Type B pancreatic cell (in vitro differentiated cells): ENCODE measurements at regions not wholly inside any gene's neighbourhood (a gene's known extent, or its start where the extent isn't known, plus 50 kb on each side); places are given as distances from the start of the nearest gene placed in this dataset.

ENCODE experiments used
- DNase-seq: peaks from one replicate; pipeline ENCODE4 v3.0.0; 2021; ENCODE audit warnings: mixed read lengths; ENCODE audit not compliant: unreplicated experiment; ENCODE audit errors: extremely low spot score
- H3K27ac Mint-ChIP-seq: 2 replicates; pipeline ENCODE4 v1.8.0; 2021; ENCODE audit warnings: mild to moderate bottlenecking, mixed read lengths
- H3K27me3 Mint-ChIP-seq: 2 replicates; pipeline ENCODE4 v1.8.0; 2021; ENCODE audit warnings: mixed read lengths
- H3K36me3 Mint-ChIP-seq: 2 replicates; pipeline ENCODE4 v1.8.0; 2021; ENCODE audit warnings: mixed read lengths
- H3K4me1 Mint-ChIP-seq: one replicate; pipeline ENCODE4 v1.8.0; 2021; ENCODE audit warnings: mixed read lengths; ENCODE audit not compliant: unreplicated experiment
- H3K4me3 Mint-ChIP-seq: 2 replicates; pipeline ENCODE4 v1.8.0; 2021; ENCODE audit warnings: mild to moderate bottlenecking, mixed read lengths
- H3K9me3 Mint-ChIP-seq: 2 replicates; pipeline ENCODE4 v1.8.0; 2021; ENCODE audit warnings: mixed read lengths
- TF ChIP-seq, protein P1 (sequence below): fragments of 200-600 bp; sonication (generic); conservative IDR thresholded peaks from 2 replicates; pipeline ENCODE4 v1.5.0; 2021; ENCODE audit warnings: antibody characterized with exemption, mild to moderate bottlenecking

DNA sequence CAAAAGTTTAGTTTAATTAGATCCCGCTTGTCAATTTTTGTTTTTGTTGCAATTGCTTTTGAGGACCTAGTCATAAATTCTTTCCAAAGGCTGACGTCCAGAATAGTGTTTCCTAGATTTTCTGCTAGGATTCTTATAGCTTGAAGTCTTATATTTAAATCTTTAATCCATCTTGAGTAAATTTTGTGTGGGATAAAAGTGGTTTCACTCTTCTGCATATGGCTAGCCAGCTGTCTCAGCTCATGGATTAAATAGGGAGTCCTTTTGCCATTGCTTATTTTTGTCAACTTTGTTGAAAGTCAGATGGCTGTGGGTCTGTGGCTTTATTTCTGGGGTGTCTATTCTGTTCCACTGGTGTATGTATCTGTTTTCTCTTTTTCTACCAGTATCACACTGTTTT, 801.3 kb upstream of the ADGRL4 start:
- no peaks in the 10 kb centered on the region for H3K9me3 Mint-ChIP-seq
- no peak for DNase-seq
- TF ChIP-seq, protein P1, sequence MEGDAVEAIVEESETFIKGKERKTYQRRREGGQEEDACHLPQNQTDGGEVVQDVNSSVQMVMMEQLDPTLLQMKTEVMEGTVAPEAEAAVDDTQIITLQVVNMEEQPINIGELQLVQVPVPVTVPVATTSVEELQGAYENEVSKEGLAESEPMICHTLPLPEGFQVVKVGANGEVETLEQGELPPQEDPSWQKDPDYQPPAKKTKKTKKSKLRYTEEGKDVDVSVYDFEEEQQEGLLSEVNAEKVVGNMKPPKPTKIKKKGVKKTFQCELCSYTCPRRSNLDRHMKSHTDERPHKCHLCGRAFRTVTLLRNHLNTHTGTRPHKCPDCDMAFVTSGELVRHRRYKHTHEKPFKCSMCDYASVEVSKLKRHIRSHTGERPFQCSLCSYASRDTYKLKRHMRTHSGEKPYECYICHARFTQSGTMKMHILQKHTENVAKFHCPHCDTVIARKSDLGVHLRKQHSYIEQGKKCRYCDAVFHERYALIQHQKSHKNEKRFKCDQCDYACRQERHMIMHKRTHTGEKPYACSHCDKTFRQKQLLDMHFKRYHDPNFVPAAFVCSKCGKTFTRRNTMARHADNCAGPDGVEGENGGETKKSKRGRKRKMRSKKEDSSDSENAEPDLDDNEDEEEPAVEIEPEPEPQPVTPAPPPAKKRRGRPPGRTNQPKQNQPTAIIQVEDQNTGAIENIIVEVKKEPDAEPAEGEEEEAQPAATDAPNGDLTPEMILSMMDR = no peak
- H3K4me3 Mint-ChIP-seq = no peak overlapping the region
- H3K4me1 Mint-ChIP-seq = peaks cover 3% of the 10 kb centered on the region
- H3K27me3 Mint-ChIP-seq = no peaks in the 10 kb centered on the region
- H3K36me3 Mint-ChIP-seq = no peaks in the 10 kb centered on the region
- no peak overlapping the region for H3K27ac Mint-ChIP-seq

DNA sequence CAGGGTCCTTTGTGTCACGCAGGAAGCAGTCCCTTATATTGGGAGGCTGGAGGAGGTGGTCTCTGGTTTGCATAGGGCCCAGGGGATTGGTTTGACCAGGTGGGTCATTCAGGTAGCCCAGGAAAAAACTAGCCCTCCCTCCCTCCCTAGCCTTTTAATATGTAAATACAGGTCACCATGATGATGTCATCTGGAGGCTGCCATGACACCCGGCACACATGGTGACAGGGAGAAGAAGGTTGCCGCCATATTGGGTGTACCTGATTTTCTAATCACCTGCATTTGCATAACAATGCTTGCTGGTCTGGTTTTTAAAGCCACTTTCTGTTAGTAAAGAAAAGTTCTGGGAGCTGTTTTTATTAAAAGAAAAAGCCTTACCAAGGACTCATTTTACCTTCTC, 791.0 kb upstream of the ADGRL4 start:
- Mint-ChIP-seq H3K4me3 (no peak overlapping the region), H3K4me1 (no peaks in the 10 kb centered on the region), H3K36me3 (no peaks in the 10 kb centered on the region), H3K27ac (no peak overlapping the region), H3K9me3 (no peaks in the 10 kb centered on the region), H3K27me3 (no peaks in the 10 kb centered on the region)
- no peak for DNase-seq
- TF ChIP-seq, protein P1 = no peak

DNA sequence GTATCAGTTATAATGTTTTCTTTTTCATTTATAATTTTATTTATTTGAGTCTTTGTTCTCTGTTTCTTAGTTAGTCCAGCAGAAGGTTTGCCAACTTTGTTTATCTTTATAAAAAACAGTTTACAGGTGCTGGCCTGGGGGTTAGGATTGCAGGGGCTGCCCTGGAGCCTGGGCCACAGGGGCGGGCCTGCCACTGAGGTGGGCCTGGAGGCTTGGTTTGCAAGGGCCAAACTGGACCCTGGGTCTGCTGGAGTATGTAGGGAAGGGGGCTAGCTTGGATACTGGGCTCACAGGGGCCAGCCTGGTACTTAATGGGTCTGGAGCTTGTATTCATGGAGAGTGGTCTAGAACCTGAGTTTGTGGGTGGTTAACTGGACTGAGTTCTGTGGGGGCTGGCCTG, 789.9 kb upstream of the ADGRL4 start:
- H3K27ac Mint-ChIP-seq = no peak overlapping the region
- DNase-seq = no peak
- no peaks in the 10 kb centered on the region for H3K4me1 Mint-ChIP-seq
- H3K36me3 Mint-ChIP-seq = no peaks in the 10 kb centered on the region
- TF ChIP-seq, protein P1 = no peak
- H3K4me3 Mint-ChIP-seq = no peak overlapping the region
- H3K27me3 Mint-ChIP-seq = no peaks in the 10 kb centered on the region
- no peaks in the 10 kb centered on the region for H3K9me3 Mint-ChIP-seq

- Mint-ChIP-seq H3K27me3 (no peaks in the 10 kb centered on the region), H3K27ac (no peak overlapping the region), H3K9me3 (no peaks in the 10 kb centered on the region), H3K4me1 (no peaks in the 10 kb centered on the region), H3K36me3 (no peaks in the 10 kb centered on the region), H3K4me3 (no peak overlapping the region)
- no peak for DNase-seq
- TF ChIP-seq, protein P1 = no peak
Observed at GRCh38 chr1:79792219-79792930, 785.8 kb upstream of the ADGRL4 start.

DNA sequence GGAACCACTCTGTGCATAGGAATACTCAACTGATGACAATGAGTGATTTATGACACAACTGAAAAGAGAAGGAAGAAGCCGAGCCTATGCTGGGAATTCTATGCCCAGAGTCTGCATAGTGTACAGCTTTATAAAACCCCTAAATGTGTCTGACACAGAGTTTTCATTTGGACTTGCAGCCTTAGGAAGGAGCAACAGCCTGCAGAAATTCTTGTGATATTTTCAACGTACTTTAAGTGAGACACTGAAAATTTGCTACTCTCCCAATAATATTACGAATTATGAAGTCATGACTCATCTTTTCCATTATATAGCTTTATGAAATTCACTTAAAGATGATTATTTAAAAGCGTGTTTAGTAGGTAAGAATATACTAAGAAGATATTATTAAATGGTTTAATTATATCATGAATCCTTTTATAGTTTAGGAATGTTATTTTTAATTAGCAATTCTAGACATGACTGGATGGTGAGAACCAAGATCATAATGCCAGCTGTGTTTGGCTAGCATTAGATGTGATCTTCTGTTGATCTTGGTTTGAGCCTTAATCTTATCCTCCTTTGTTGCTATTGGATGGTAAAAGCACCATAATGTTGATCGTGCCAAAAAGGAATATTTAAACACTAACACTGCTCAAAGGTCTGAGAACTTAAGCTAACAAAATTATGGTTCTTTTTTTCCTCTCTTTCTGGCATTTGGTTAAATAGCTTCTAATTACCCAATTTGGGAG, 785.1 kb upstream of the ADGRL4 start:
- Mint-ChIP-seq H3K4me3 (no peak overlapping the region), H3K4me1 (no peaks in the 10 kb centered on the region), H3K36me3 (no peaks in the 10 kb centered on the region), H3K27ac (no peak overlapping the region), H3K27me3 (no peaks in the 10 kb centered on the region), H3K9me3 (no peaks in the 10 kb centered on the region)
- DNase-seq = no peak
- TF ChIP-seq, protein P1 = no peak
